ENCODE measurements at regions not wholly inside any gene's neighbourhood (a gene's known extent, or its start where the extent isn't known, plus 50 kb on each side); places are given as distances from the start of the nearest gene placed in this dataset.

GRCh38 chr1:224488806-224489499 lies 54.4 kb upstream of the WDR26 start:
- no peak for TF ChIP-seq CTCF (conservative IDR thresholded peaks at IDR 0.05; ENCODE audit: low read depth, low read length)
- no peak for TF ChIP-seq EZH2 (IDR thresholded peaks at IDR 0.05; ENCODE audit: low read length, unreplicated experiment)
- no peak for TF ChIP-seq EZH2phosphoT487 (IDR thresholded peaks at IDR 0.05; ENCODE audit: borderline replicate concordance, low read length)

Data from PC-3 (cell line).